ENCODE measurements at regions not wholly inside any gene's neighbourhood (a gene's known extent, or its start where the extent isn't known, plus 50 kb on each side); places are given as distances from the start of the nearest gene placed in this dataset.

DNA sequence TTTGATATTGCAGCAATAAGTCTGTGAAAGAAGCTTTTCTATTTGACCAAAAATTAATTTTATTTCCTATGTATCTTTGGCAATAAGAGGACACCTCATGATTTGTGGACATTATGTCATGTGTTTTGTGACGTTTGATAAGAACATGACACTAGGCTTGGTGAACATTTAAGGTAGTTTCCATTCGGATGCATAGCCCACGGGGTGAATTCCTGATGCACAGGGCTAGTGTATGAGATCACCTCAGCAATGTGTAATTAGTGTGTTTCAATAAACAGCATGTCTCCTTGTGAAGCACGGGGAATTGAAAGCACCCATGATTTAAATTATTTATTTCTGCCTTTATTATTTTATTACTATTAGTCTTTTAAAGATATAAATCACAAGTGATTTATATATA, 146.1 kb upstream of the LINC00305 start:
- TF ChIP-seq, protein P1, sequence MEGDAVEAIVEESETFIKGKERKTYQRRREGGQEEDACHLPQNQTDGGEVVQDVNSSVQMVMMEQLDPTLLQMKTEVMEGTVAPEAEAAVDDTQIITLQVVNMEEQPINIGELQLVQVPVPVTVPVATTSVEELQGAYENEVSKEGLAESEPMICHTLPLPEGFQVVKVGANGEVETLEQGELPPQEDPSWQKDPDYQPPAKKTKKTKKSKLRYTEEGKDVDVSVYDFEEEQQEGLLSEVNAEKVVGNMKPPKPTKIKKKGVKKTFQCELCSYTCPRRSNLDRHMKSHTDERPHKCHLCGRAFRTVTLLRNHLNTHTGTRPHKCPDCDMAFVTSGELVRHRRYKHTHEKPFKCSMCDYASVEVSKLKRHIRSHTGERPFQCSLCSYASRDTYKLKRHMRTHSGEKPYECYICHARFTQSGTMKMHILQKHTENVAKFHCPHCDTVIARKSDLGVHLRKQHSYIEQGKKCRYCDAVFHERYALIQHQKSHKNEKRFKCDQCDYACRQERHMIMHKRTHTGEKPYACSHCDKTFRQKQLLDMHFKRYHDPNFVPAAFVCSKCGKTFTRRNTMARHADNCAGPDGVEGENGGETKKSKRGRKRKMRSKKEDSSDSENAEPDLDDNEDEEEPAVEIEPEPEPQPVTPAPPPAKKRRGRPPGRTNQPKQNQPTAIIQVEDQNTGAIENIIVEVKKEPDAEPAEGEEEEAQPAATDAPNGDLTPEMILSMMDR (conservative IDR thresholded peaks at IDR 0.05): no peak
- no peak for TF ChIP-seq ZFX (IDR thresholded peaks at IDR 0.05)
